PFSK-1 (cell line): ENCODE measurements at regions not wholly inside any gene's neighbourhood (a gene's known extent, or its start where the extent isn't known, plus 50 kb on each side); places are given as distances from the start of the nearest gene placed in this dataset.

Experiments used
- FOXP2 ChIP-seq: optimal IDR thresholded peaks from 2 replicates; pipeline ENCODE3; 2011; ENCODE audit warnings: borderline replicate concordance, control low read depth, inconsistent platforms; ENCODE audit not compliant: insufficient read depth; ENCODE audit errors: extremely low read length, extremely low read depth
- POLR2AphosphoS5 ChIP-seq: IDR thresholded peaks from 2 replicates; pipeline ENCODE4 v1.6.1; 2012; ENCODE audit warnings: low read depth, mild to moderate bottlenecking, control low read depth, low read length, moderate library complexity
- SIN3A ChIP-seq: IDR thresholded peaks from 2 replicates; pipeline ENCODE4 v1.6.1; 2012; ENCODE audit warnings: mild to moderate bottlenecking, low read length, moderate library complexity, borderline replicate concordance; ENCODE audit not compliant: insufficient read depth
- TAF1 ChIP-seq: IDR thresholded peaks from 2 replicates; pipeline ENCODE4 v1.6.1; 2012; ENCODE audit warnings: low read length, control low read depth, borderline replicate concordance; ENCODE audit not compliant: insufficient read depth
- TF ChIP-seq, protein P1 (sequence below), 2 experiments: IDR thresholded peaks; 2 replicates each; pipeline versions ENCODE4 v1.6.1 to v1.8.0; 2011 to 2012; ENCODE audit warnings: low read depth in 2 of 2, low read length in 2 of 2, control low read depth in 1 of 2, inconsistent platforms in 1 of 2, mild to moderate bottlenecking in 1 of 2, moderate library complexity in 1 of 2; ENCODE audit not compliant: insufficient read depth in 1 of 2

DNA sequence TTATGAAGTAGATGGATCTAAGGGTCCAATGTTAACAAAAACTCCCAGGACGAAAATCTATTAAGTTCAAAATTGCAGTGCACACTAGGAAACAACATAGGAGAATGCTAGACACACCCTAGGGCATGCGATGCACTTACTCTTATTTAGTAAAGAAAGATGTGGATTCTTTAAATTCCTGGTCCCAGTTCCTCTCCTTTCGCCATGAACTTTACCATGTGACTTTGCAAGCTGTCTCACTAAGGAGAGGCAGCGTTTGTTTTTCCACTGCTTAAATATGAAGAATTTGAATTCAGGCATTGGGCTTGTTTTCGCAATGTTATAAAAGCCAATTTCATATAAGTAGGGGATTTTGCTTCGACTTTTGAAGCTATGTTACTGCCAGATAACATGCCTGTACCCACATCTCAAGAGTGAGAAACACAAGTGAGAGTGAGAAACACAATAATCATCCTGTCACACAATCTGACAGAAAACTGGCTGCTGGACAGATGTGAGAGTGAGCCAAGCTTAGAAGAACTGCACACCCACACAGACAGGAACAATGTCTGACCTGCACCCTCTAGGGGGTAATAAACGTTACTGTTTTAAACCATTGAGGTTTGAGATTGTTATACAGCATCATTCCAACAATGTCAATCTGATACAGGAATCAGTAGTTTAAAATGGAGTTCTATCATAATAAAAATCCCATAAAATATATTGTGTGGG, 1308.4 kb downstream of the SLITRK5 start:
- TF ChIP-seq POLR2AphosphoS5 (no peak), TAF1 (no peak), SIN3A (no peak), FOXP2 (no peak)
- TF ChIP-seq, protein P1, sequence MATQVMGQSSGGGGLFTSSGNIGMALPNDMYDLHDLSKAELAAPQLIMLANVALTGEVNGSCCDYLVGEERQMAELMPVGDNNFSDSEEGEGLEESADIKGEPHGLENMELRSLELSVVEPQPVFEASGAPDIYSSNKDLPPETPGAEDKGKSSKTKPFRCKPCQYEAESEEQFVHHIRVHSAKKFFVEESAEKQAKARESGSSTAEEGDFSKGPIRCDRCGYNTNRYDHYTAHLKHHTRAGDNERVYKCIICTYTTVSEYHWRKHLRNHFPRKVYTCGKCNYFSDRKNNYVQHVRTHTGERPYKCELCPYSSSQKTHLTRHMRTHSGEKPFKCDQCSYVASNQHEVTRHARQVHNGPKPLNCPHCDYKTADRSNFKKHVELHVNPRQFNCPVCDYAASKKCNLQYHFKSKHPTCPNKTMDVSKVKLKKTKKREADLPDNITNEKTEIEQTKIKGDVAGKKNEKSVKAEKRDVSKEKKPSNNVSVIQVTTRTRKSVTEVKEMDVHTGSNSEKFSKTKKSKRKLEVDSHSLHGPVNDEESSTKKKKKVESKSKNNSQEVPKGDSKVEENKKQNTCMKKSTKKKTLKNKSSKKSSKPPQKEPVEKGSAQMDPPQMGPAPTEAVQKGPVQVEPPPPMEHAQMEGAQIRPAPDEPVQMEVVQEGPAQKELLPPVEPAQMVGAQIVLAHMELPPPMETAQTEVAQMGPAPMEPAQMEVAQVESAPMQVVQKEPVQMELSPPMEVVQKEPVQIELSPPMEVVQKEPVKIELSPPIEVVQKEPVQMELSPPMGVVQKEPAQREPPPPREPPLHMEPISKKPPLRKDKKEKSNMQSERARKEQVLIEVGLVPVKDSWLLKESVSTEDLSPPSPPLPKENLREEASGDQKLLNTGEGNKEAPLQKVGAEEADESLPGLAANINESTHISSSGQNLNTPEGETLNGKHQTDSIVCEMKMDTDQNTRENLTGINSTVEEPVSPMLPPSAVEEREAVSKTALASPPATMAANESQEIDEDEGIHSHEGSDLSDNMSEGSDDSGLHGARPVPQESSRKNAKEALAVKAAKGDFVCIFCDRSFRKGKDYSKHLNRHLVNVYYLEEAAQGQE (IDR thresholded peaks at IDR 0.05; ENCODE audit: insufficient read depth in 1 of 2, low read depth in 2 of 2, low read length in 2 of 2): no peak
